NB4 (cell line): ENCODE measurements at regions not wholly inside any gene's neighbourhood (a gene's known extent, or its start where the extent isn't known, plus 50 kb on each side); places are given as distances from the start of the nearest gene placed in this dataset.

Source experiments
- CTCF ChIP-seq: IDR thresholded peaks from one replicate; pipeline ENCODE4 v1.5.1; 2012; ENCODE audit warnings: low read depth, low read length
- POLR2A ChIP-seq: IDR thresholded peaks from 2 replicates; pipeline ENCODE4 v1.6.1; 2011; ENCODE audit warnings: mild to moderate bottlenecking; ENCODE audit not compliant: insufficient read length; ENCODE audit errors: extremely low read depth

- TF ChIP-seq CTCF (no peak), POLR2A (no peak)
Observed at GRCh38 chr6:121880831-121881230, 445.4 kb downstream of the GJA1 start.
